ENCODE measurements at regions not wholly inside any gene's neighbourhood (a gene's known extent, or its start where the extent isn't known, plus 50 kb on each side); places are given as distances from the start of the nearest gene placed in this dataset.

GRCh38 chr4:77308843-77309242, 151.8 kb downstream of the CCNG2 start:
- CTCF ChIA-PET: interaction anchor here (0.7 to 3.6 kb wide), 7 partner anchors 11 to 264 kb away, joined by 3 to 20 read pairs (median 3); no protein-coding TSS in a partner anchor
- Mint-ChIP-seq H3K27ac (no peak overlapping the region), H3K9me3 (ENCODE audit: low read depth) (no peaks in the 10 kb centered on the region), H3K4me3 (no peak overlapping the region), H3K4me1 (no peaks in the 10 kb centered on the region), H3K27me3 (peaks cover 2% of the 10 kb centered on the region), H3K36me3 (ENCODE audit: low read depth) (no peaks in the 10 kb centered on the region)
- ATAC-seq: no peak
- no peak for DNase-seq
- POLR2A ChIA-PET: no interaction called here
- intact Hi-C loops (cut with DNase I, micrococcal nuclease): loop anchor here (1.0 kb wide), 1 partner anchor 69 kb away; no protein-coding TSS in a partner anchor

- no peak overlapping the region for H3K27ac Mint-ChIP-seq
- ChIA-PET POLR2A (no interaction called here), CTCF (interaction anchor here (1.1 to 3.6 kb wide), 2 partner anchors 69 to 132 kb away, joined by 3 to 20 read pairs; no protein-coding TSS in a partner anchor)
- no peak overlapping the region for H3K4me3 Mint-ChIP-seq
- intact Hi-C loops (cut with DNase I, micrococcal nuclease): loop anchor here (1.0 kb wide), 1 partner anchor 69 kb away; no protein-coding TSS in a partner anchor
- DNase-seq (no peak), ATAC-seq (no peak)
- peaks cover 2% of the 10 kb centered on the region for H3K27me3 Mint-ChIP-seq
- no peaks in the 10 kb centered on the region for H3K36me3 Mint-ChIP-seq (ENCODE audit: low read depth)
- H3K4me1 Mint-ChIP-seq: no peaks in the 10 kb centered on the region
- H3K9me3 Mint-ChIP-seq (ENCODE audit: low read depth): no peaks in the 10 kb centered on the region
These were observed 152.5 kb downstream of the CCNG2 start for GRCh38 chr4:77309496-77309895.

DNA sequence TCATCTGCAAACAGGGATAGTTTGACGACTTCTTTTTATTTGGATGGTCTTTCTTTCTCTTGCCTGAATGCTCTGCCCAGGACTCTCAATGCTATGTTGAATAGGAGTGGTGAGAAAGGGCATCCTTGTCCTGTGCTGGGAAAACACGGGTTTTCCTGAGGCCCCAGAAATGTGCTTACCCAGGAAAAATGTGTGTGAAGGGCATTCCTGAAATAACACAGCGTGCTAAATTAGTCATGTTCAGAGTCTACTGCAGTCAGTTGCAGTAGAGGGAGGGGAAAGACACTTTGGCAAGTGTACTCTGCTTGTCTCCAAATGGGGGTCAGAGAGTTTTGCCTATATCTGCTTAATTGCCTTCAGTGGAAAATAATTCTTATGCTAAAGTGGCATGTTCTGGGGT, 153.9 kb downstream of the CCNG2 start:
- intact Hi-C loops (cut with DNase I, micrococcal nuclease): no loop called here
- peaks cover 2% of the 10 kb centered on the region for H3K27me3 Mint-ChIP-seq
- H3K36me3 Mint-ChIP-seq (ENCODE audit: low read depth): no peaks in the 10 kb centered on the region
- H3K27ac Mint-ChIP-seq: no peak overlapping the region
- no peaks in the 10 kb centered on the region for H3K4me1 Mint-ChIP-seq
- no peak for DNase-seq
- H3K9me3 Mint-ChIP-seq (ENCODE audit: low read depth): no peaks in the 10 kb centered on the region
- CTCF ChIA-PET: no interaction called here
- POLR2A ChIA-PET: no interaction called here
- no peak for ATAC-seq
- H3K4me3 Mint-ChIP-seq: no peak overlapping the region

GRCh38 chr4:77314697-77315096, 157.7 kb downstream of the CCNG2 start:
- CTCF ChIA-PET: no interaction called here
- no peaks in the 10 kb centered on the region for H3K4me1 Mint-ChIP-seq
- POLR2A ChIA-PET: no interaction called here
- H3K36me3 Mint-ChIP-seq (ENCODE audit: low read depth): no peaks in the 10 kb centered on the region
- peaks cover 3% of the 10 kb centered on the region for H3K9me3 Mint-ChIP-seq (ENCODE audit: low read depth)
- peaks cover 4% of the 10 kb centered on the region for H3K27me3 Mint-ChIP-seq
- ATAC-seq: no peak
- H3K4me3 Mint-ChIP-seq: no peak overlapping the region
- no peak for DNase-seq
- intact Hi-C loops (cut with DNase I, micrococcal nuclease): no loop called here
- no peak overlapping the region for H3K27ac Mint-ChIP-seq

- intact Hi-C loops (cut with DNase I, micrococcal nuclease): no loop called here
- ATAC-seq: no peak
- no peak for DNase-seq
- ChIA-PET POLR2A (no interaction called here), CTCF (no interaction called here)
- no peak overlapping the region for H3K27ac Mint-ChIP-seq
- H3K9me3 Mint-ChIP-seq (ENCODE audit: low read depth): peaks cover 7% of the 10 kb centered on the region
- no peaks in the 10 kb centered on the region for H3K4me1 Mint-ChIP-seq
- H3K36me3 Mint-ChIP-seq (ENCODE audit: low read depth): no peaks in the 10 kb centered on the region
- no peak overlapping the region for H3K4me3 Mint-ChIP-seq
- H3K27me3 Mint-ChIP-seq: peaks cover 28% of the 10 kb centered on the region
These were observed 170.1 kb downstream of the CCNG2 start for GRCh38 chr4:77327151-77327550.

- intact Hi-C loops (cut with DNase I, micrococcal nuclease): no loop called here
- CTCF ChIA-PET: no interaction called here
- Mint-ChIP-seq H3K4me1 (no peaks in the 10 kb centered on the region), H3K4me3 (no peak overlapping the region), H3K36me3 (ENCODE audit: low read depth) (no peaks in the 10 kb centered on the region), H3K9me3 (ENCODE audit: low read depth) (peaks cover 19% of the 10 kb centered on the region), H3K27me3 (peaks cover 10% of the 10 kb centered on the region), H3K27ac (no peak overlapping the region)
- no peak for DNase-seq
- POLR2A ChIA-PET: no interaction called here
- no peak for ATAC-seq
These were observed 175.8 kb downstream of the CCNG2 start for GRCh38 chr4:77332696-77333270.

- ChIA-PET CTCF (interaction anchor here (0.5 kb wide), 1 partner anchor 380 kb away, joined by 3 read pairs; no protein-coding TSS in a partner anchor), POLR2A (no interaction called here)
- Mint-ChIP-seq H3K9me3 (ENCODE audit: low read depth) (peaks cover 22% of the 10 kb centered on the region), H3K4me1 (no peaks in the 10 kb centered on the region), H3K4me3 (no peak overlapping the region), H3K36me3 (ENCODE audit: low read depth) (no peaks in the 10 kb centered on the region), H3K27ac (no peak overlapping the region), H3K27me3 (peaks cover 8% of the 10 kb centered on the region)
- DNase-seq: no peak
- no peak for ATAC-seq
- intact Hi-C loops (cut with DNase I, micrococcal nuclease): no loop called here
These were observed 179.6 kb downstream of the CCNG2 start for GRCh38 chr4:77336411-77337142.

DNA sequence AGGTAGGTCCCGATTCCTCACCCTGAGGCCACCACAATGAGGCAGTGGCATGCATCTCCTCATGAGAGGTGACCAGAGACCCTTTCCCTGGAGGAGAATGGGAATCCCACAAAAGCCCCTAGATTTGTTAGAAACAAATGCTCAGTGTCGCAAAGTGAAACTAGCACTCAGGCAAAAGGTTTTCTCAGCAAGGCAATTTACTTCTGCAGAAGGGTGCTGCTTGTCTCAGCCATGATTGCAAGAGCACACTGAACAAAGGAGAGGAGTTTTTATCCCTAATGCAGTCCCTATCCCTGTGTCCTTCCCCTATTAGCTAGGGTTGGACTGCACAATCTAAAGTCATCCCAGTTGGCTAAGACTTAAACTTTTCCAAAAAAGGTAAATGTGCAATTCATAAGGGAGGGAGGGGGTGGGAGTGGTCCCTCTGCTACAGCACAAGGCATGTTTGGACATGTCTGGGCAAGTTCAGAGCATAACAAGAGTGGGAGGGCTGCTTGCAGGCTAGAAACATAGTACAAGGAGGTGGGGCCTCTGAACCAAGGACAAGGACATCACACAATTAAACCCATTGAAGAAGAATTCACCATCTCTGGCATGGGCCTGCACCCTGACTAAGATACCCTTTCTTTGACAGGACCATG, 185.3 kb downstream of the CCNG2 start:
- H3K4me3 Mint-ChIP-seq: no peak overlapping the region
- intact Hi-C loops (cut with DNase I, micrococcal nuclease): no loop called here
- no peak overlapping the region for H3K27ac Mint-ChIP-seq
- H3K4me1 Mint-ChIP-seq: no peaks in the 10 kb centered on the region
- DNase-seq (no peak), ATAC-seq (no peak)
- peaks cover 13% of the 10 kb centered on the region for H3K9me3 Mint-ChIP-seq (ENCODE audit: low read depth)
- no peaks in the 10 kb centered on the region for H3K36me3 Mint-ChIP-seq (ENCODE audit: low read depth)
- ChIA-PET POLR2A (no interaction called here), CTCF (no interaction called here)
- peaks cover 24% of the 10 kb centered on the region for H3K27me3 Mint-ChIP-seq

DNA sequence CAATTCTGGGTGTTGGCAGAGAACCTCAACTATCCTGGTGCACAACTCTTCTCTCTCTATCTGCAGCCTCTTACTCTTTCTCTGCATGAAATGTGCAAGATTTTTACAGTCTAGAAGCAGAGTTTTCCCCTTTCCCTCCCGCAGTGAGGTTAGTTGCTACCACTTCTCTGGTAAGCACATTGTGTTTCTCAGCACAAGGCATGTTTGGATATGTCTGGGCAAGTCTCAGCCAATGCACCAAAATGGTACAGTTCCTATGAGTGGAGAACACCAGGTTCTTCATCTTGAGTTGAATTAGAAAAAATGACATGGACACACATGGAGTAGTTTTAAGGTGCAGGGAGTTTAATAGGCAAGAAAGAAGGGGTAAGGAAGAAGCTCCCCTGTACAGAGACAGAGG, 187.0 kb downstream of the CCNG2 start:
- no peak overlapping the region for H3K27ac Mint-ChIP-seq
- H3K36me3 Mint-ChIP-seq (ENCODE audit: low read depth): no peaks in the 10 kb centered on the region
- intact Hi-C loops (cut with DNase I, micrococcal nuclease): no loop called here
- H3K9me3 Mint-ChIP-seq (ENCODE audit: low read depth): peaks cover 13% of the 10 kb centered on the region
- DNase-seq (no peak), ATAC-seq (no peak)
- H3K27me3 Mint-ChIP-seq: peaks cover 24% of the 10 kb centered on the region
- no peaks in the 10 kb centered on the region for H3K4me1 Mint-ChIP-seq
- POLR2A ChIA-PET: no interaction called here
- H3K4me3 Mint-ChIP-seq: no peak overlapping the region
- CTCF ChIA-PET: interaction anchor here (0.8 to 1.2 kb wide), 3 partner anchors 9 to 989 kb away, joined by 3 to 6 read pairs (median 3); no protein-coding TSS in a partner anchor

DNA sequence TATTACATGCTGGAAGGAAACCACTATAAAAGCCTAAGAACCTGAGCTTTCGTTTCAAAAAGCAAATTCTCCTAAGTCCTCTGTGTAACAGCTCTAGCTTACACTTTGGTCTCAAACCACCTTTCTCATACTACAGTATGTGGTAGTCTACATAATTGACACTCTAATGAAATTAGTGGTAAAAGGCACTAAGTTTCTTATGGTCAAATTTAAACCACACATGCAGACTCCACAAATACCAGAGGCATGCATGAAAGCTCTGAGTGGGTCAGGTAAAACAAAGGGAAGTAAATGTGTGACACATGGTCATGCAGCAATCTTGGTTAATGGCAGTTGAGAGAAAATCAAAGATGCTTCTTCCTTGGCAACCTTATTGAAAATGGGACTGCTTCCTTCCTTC, 187.8 kb downstream of the CCNG2 start:
- H3K4me3 Mint-ChIP-seq: no peak overlapping the region
- H3K27me3 Mint-ChIP-seq: peaks cover 24% of the 10 kb centered on the region
- no peak for ATAC-seq
- DNase-seq: no peak
- no peaks in the 10 kb centered on the region for H3K4me1 Mint-ChIP-seq
- intact Hi-C loops (cut with DNase I, micrococcal nuclease): no loop called here
- CTCF ChIA-PET: interaction anchor here (0.8 to 1.0 kb wide), 2 partner anchors 9 to 988 kb away, joined by 3 read pairs; no protein-coding TSS in a partner anchor
- no peaks in the 10 kb centered on the region for H3K36me3 Mint-ChIP-seq (ENCODE audit: low read depth)
- H3K9me3 Mint-ChIP-seq (ENCODE audit: low read depth): peaks cover 13% of the 10 kb centered on the region
- H3K27ac Mint-ChIP-seq: no peak overlapping the region
- POLR2A ChIA-PET: no interaction called here

GRCh38 chr4:77347351-77347966, 190.5 kb downstream of the CCNG2 start:
- H3K27ac Mint-ChIP-seq: no peak overlapping the region
- ATAC-seq: no peak
- no peak for DNase-seq
- H3K4me1 Mint-ChIP-seq: no peaks in the 10 kb centered on the region
- intact Hi-C loops (cut with DNase I, micrococcal nuclease): no loop called here
- H3K36me3 Mint-ChIP-seq (ENCODE audit: low read depth): no peaks in the 10 kb centered on the region
- ChIA-PET POLR2A (no interaction called here), CTCF (interaction anchor here (1.0 kb wide), 1 partner anchor 22 kb away, joined by 3 read pairs; no protein-coding TSS in a partner anchor)
- peaks cover 16% of the 10 kb centered on the region for H3K27me3 Mint-ChIP-seq
- no peak overlapping the region for H3K4me3 Mint-ChIP-seq
- peaks cover 2% of the 10 kb centered on the region for H3K9me3 Mint-ChIP-seq (ENCODE audit: low read depth)
